HepG2 (cell line): ENCODE measurements at regions not wholly inside any gene's neighbourhood (a gene's known extent, or its start where the extent isn't known, plus 50 kb on each side); places are given as distances from the start of the nearest gene placed in this dataset.

ENCODE experiments used
- ATAC-seq: fragments of 200-7000 bp; cut with Tn5 transposase; 3 replicates; pipeline ENCODE4 v1.9.1; 2020; ENCODE audit warnings: mild to moderate bottlenecking, moderate library complexity
- BruUV-seq: library from RNA; stranded (reverse); fragments of 400-500 nt; replicated peaks from 2 replicates; lab custom pipeline; 2021; lab: Mats Ljungman, UMichigan
- CTCF ChIA-PET: fragments of 300-600 bp; formaldehyde crosslinking; extraction: SDS; loops from one replicate; lab custom pipeline; 2021; ENCODE audit warnings: low total read pairs, inconsistent platforms, low intra/inter-chr PET ratio; lab: Yijun Ruan, JAX
- POLR2A ChIA-PET: fragments of 350-600 bp; sonication (Branson Sonifier 250); formaldehyde crosslinking; loops from one replicate; lab custom pipeline; 2020; ENCODE audit warnings: antibody characterized with exemption, inconsistent platforms; lab: Yijun Ruan, JAX
- DNase-seq: peaks from one replicate; pipeline ENCODE4 v3.0.0-alpha.2; 2015; ENCODE audit warnings: low spot score
- FAIRE-seq: peaks from 3 replicates; lab custom pipeline; 2011; peaks lifted over from hg19 to GRCh38; lab: Jason Lieb, UNC
- H2AFZ ChIP-seq: one replicate; pipeline ENCODE4 v1.6.1; 2011; ENCODE audit warnings: low read length, inconsistent platforms
- H3K27ac ChIP-seq: fragments of 300-600 bp; 3 replicates; pipeline ENCODE4 v1.8.0; 2011; ENCODE audit warnings: mixed run types, mild to moderate bottlenecking, mixed read lengths, low read length, inconsistent platforms; ENCODE audit not compliant: insufficient read depth; ENCODE audit errors: extremely low read length
- H3K27me3 ChIP-seq, 2 experiments: fragments of 200-600 bp in 1 of 2; 2 replicates in 1 of 2; 3 replicates in 1 of 2; pipeline versions ENCODE4 v1.6.0 to v1.8.0; 2011; ENCODE audit warnings: low read length in 2 of 2, mild to moderate bottlenecking in 2 of 2, moderate library complexity in 2 of 2, inconsistent platforms in 1 of 2; ENCODE audit not compliant: insufficient read depth in 2 of 2, control insufficient read depth in 1 of 2
- H3K36me3 ChIP-seq, 2 experiments: fragments of 200-600 bp in 1 of 2; replicated peaks in 1 of 2; 2 replicates in 1 of 2; 3 replicates in 1 of 2; pipeline versions ENCODE4 v1.5.1 to v1.8.0; 2011; ENCODE audit warnings: low read length in 2 of 2, inconsistent platforms in 1 of 2; ENCODE audit not compliant: insufficient read depth in 2 of 2, control insufficient read depth in 1 of 2
- H3K4me1 ChIP-seq: 2 replicates; pipeline ENCODE4 v1.5.1; 2012; ENCODE audit warnings: low read length, inconsistent platforms; ENCODE audit not compliant: insufficient read depth
- H3K4me2 ChIP-seq: 2 replicates; pipeline ENCODE4 v1.6.0; 2011; ENCODE audit warnings: low read depth, low read length, inconsistent platforms
- H3K4me3 ChIP-seq, 3 experiments: fragments of 200-600 bp in 1 of 3; sonication (generic), shearing (Covaris generic) in 1 of 3; replicated peaks in 1 of 3; 2 replicates each; pipeline ENCODE4 v1.5.1; 2011 to 2016; ENCODE audit warnings: low read length in 3 of 3, inconsistent platforms in 2 of 3, low read depth in 2 of 3, mild to moderate bottlenecking in 2 of 3, control low read depth in 1 of 3, mixed read lengths in 1 of 3; ENCODE audit not compliant: insufficient read depth in 1 of 3
- H3K79me2 ChIP-seq: one replicate; pipeline ENCODE4 v1.6.1; 2011; ENCODE audit warnings: low read length, inconsistent platforms; ENCODE audit not compliant: insufficient read depth
- H3K9ac ChIP-seq: 2 replicates; pipeline ENCODE4 v1.6.0; 2011; ENCODE audit warnings: mild to moderate bottlenecking, low read depth, low read length, inconsistent platforms; ENCODE audit not compliant: insufficient read depth
- H3K9me3 ChIP-seq: 2 replicates; pipeline ENCODE4 v1.5.1; 2012; ENCODE audit warnings: mild to moderate bottlenecking, low read length
- H4K20me1 ChIP-seq: 2 replicates; pipeline ENCODE4 v1.6.0; 2011; ENCODE audit warnings: inconsistent platforms, mild to moderate bottlenecking, low read length, moderate library complexity; ENCODE audit not compliant: insufficient read depth
- FOXA1 ChIP-seq, 2 experiments: fragments of 450-650 bp in 1 of 2; sonication (generic) in 1 of 2; formaldehyde crosslinking in 1 of 2; IDR thresholded peaks; 2 replicates each; pipeline versions ENCODE4 v1.4.0 to v1.6.1; 2016 to 2020; ENCODE audit warnings: missing genetic modification reagents in 1 of 2
- KAT8 ChIP-seq: IDR thresholded peaks from 2 replicates; pipeline ENCODE4 v1.6.1; 2016; ENCODE audit warnings: missing genetic modification reagents, missing compliant biosample characterization
- PATZ1 ChIP-seq: sonication (generic); formaldehyde crosslinking; IDR thresholded peaks from 2 replicates; pipeline ENCODE4 v1.4.0; 2020; ENCODE audit warnings: missing genetic modification reagents
- TSC22D2 ChIP-seq: sonication (generic); formaldehyde crosslinking; IDR thresholded peaks from 2 replicates; pipeline ENCODE4 v1.5.1; 2020; ENCODE audit warnings: missing genetic modification reagents, mild to moderate bottlenecking, borderline replicate concordance
- ZBTB3 ChIP-seq: sonication (generic); formaldehyde crosslinking; IDR thresholded peaks from 2 replicates; pipeline ENCODE4 v1.4.0; 2020; ENCODE audit warnings: low read depth, mild to moderate bottlenecking, moderate library complexity, missing genetic modification reagents, borderline replicate concordance
- ZMYM3 ChIP-seq: sonication (generic); formaldehyde crosslinking; IDR thresholded peaks from 2 replicates; pipeline ENCODE4 v1.5.1; 2020; ENCODE audit warnings: mild to moderate bottlenecking, missing genetic modification reagents
- ZNF160 ChIP-seq: sonication (generic); formaldehyde crosslinking; IDR thresholded peaks from 2 replicates; pipeline ENCODE4 v1.8.0; 2022; ENCODE audit warnings: mild to moderate bottlenecking, inconsistent platforms, missing genetic modification reagents
- ZNF263 ChIP-seq: sonication (generic); formaldehyde crosslinking; IDR thresholded peaks from 2 replicates; pipeline ENCODE4 v1.4.0; 2020; ENCODE audit warnings: missing genetic modification reagents
- WGBS: methylation state at CpG from one replicate; pipeline ENCODE4 v1.1.6; 2017; ENCODE audit warnings: low lambda C conversion rate; 5-methylcytosine and 5-hydroxymethylcytosine counted together
- in situ Hi-C: cut with HindIII; loops from 2 replicates; pipeline ENCODE4 v1.10.0; 2017; ENCODE audit warnings: low pct_unique_long_range_greater_than_20kb; ENCODE audit not compliant: extremely low pct_ligation_motif_present
- intact Hi-C: fragments of 100-400 bp; cut with micrococcal nuclease; formaldehyde crosslinking; loops from one replicate; pipeline ENCODE4 v1.10.0; 2022; ENCODE audit not compliant: unreplicated experiment

DNA sequence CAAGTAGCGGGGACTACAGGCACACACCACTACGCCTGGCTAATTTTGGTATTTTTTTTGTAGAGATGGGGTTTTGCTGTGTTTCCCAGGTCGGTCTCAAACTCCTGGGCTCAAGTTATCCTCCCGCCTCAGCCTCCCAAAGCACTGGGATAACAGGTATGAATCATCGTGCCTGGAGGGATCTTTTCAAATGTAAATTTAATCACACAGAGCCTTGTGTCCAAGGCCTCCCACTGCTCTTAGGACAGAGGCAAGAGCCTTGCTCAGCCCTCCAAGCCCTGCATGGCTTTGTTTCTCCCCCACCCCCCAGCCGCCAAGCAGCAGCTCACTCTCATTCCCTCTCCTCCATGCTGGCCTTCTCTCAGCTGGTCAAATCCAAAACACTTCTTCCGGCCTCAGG, 75.3 kb upstream of the CREB3L1 start:
- Histone ChIP-seq H4K20me1 (no peaks in the 10 kb centered on the region), H3K9me3 (no peaks in the 10 kb centered on the region), H3K79me2 (no peaks in the 10 kb centered on the region), H3K9ac (no peak overlapping the region), H3K4me2 (no peak overlapping the region), H3K27ac (no peak overlapping the region), H2AFZ (no peak overlapping the region), H3K27me3 (peaks cover 0 to 32% of the 10 kb centered on the region in 2 experiments; a peak in 2 of 5 replicates), H3K36me3 (no peaks in the 10 kb centered on the region), H3K4me1 (0 out of 2 replicates have a peak, but pooled peaks cover 5% of the 10 kb centered on the region), H3K4me3 (no peak overlapping the region)
- FAIRE-seq, result no peak
- BruUV-seq, result no TSS peak
- POLR2A ChIA-PET, result no interaction called here
- WGBS, result 54% methylated on average over 7 of the region's 7 CpGs
- intact Hi-C loops, result no loop called here
- TF ChIP-seq ZBTB3 (CRISPR knock-in tag) (no peak), KAT8 (CRISPR knock-in tag) (no peak), TSC22D2 (no peak), FOXA1 (IDR thresholded peaks at IDR 0.05) (no peak), FOXA1 (CRISPR knock-in tag; IDR thresholded peaks at IDR 0.05) (no peak), ZNF263 (CRISPR knock-in tag) (no peak), ZMYM3 (CRISPR knock-in tag) (no peak), PATZ1 (CRISPR knock-in tag) (no peak), ZNF160 (CRISPR knock-in tag) (no peak)
- DNase-seq, result no peak
- no peak for ATAC-seq
- CTCF ChIA-PET, result no interaction called here
- in situ Hi-C loops, result no loop called here
